IMR-90 (cell line): ENCODE measurements at regions not wholly inside any gene's neighbourhood (a gene's known extent, or its start where the extent isn't known, plus 50 kb on each side); places are given as distances from the start of the nearest gene placed in this dataset.
"Not testable (repeated sequence)": the region's sequence is repeated elsewhere in the genome, so short reads cannot be mapped to it uniquely, and the experiment has no call there.

Experiments
- ATAC-seq: fragments of 200-7000 bp; cut with Tn5 transposase; 2 replicates; pipeline ENCODE4 v1.9.1; 2020; ENCODE audit warnings: low read depth, mild to moderate bottlenecking, moderate library complexity
- BruUV-seq: library from RNA; stranded (reverse); fragments of 400-500 nt; replicated peaks from 2 replicates; lab custom pipeline; 2021; lab: Mats Ljungman, UMichigan
- CTCF ChIA-PET: fragments of 300-600 bp; formaldehyde crosslinking; extraction: SDS; loops from one replicate; lab custom pipeline; 2021; ENCODE audit warnings: antibody characterized with exemption; lab: Yijun Ruan, JAX
- POLR2A ChIA-PET: fragments of 300-600 bp; sonication (Branson Sonifier 250); formaldehyde crosslinking; loops from one replicate; lab custom pipeline; 2022; ENCODE audit warnings: antibody characterized with exemption; ENCODE audit not compliant: unreplicated experiment; lab: Charles Lee
- DNase-seq: peaks from one replicate; pipeline ENCODE4 v3.0.0; 2013
- H2AFZ ChIP-seq: replicated peaks from 2 replicates; pipeline ENCODE3; 2013; ENCODE audit warnings: low read length, mild to moderate bottlenecking; ENCODE audit not compliant: poor library complexity
- H2AK5ac ChIP-seq: 2 replicates; pipeline ENCODE4 v1.6.1; 2013; ENCODE audit warnings: low read depth, low read length, inconsistent platforms
- H2AK9ac ChIP-seq: replicated peaks from 2 replicates; pipeline ENCODE3; 2013; ENCODE audit warnings: mild to moderate bottlenecking, low read depth, low read length, moderate library complexity; ENCODE audit not compliant: poor library complexity
- H2BK120ac ChIP-seq: 2 replicates; pipeline ENCODE4 v1.6.1; 2013; ENCODE audit warnings: low read depth, low read length, inconsistent platforms
- H2BK15ac ChIP-seq: 3 replicates; pipeline ENCODE4 v1.6.1; 2013; ENCODE audit warnings: low read depth, low read length, inconsistent platforms
- H2BK20ac ChIP-seq: 2 replicates; pipeline ENCODE4 v1.6.1; 2013; ENCODE audit warnings: low read depth, mild to moderate bottlenecking, inconsistent platforms, low read length, moderate library complexity
- H2BK5ac ChIP-seq: 2 replicates; pipeline ENCODE4 v1.6.1; 2013; ENCODE audit warnings: mild to moderate bottlenecking, low read depth, low read length, inconsistent platforms; ENCODE audit not compliant: poor library complexity, severe bottlenecking
- H3K14ac ChIP-seq: replicated peaks from 2 replicates; pipeline ENCODE4 v1.6.1; 2013; ENCODE audit warnings: low read depth, low read length, inconsistent platforms
- H3K18ac ChIP-seq: 2 replicates; pipeline ENCODE4 v1.6.1; 2013; ENCODE audit warnings: low read depth, low read length, control low read depth
- H3K23ac ChIP-seq: 2 replicates; pipeline ENCODE4 v1.6.1; 2013; ENCODE audit warnings: low read depth, low read length, inconsistent platforms
- H3K27ac ChIP-seq: 2 replicates; pipeline ENCODE4 v1.5.1; 2013; ENCODE audit warnings: mild to moderate bottlenecking, control low read depth, low read length; ENCODE audit not compliant: insufficient read depth
- H3K27me3 ChIP-seq: 2 replicates; pipeline ENCODE4 v1.6.1; 2013; ENCODE audit warnings: low read length; ENCODE audit not compliant: control insufficient read depth, insufficient read depth
- H3K36me3 ChIP-seq: 2 replicates; pipeline ENCODE4 v1.6.1; 2013; ENCODE audit warnings: low read length, mixed read lengths; ENCODE audit not compliant: control insufficient read depth, insufficient read depth
- H3K4ac ChIP-seq: 2 replicates; pipeline ENCODE4 v1.6.1; 2013; ENCODE audit warnings: low read depth, low read length, inconsistent platforms
- H3K4me1 ChIP-seq: 2 replicates; pipeline ENCODE4 v1.6.1; 2013; ENCODE audit warnings: low read length, mixed read lengths; ENCODE audit not compliant: control insufficient read depth, insufficient read depth
- H3K4me2 ChIP-seq: 2 replicates; pipeline ENCODE4 v1.6.1; 2013; ENCODE audit warnings: low read depth, mild to moderate bottlenecking, control low read depth, low read length, moderate library complexity
- H3K4me3 ChIP-seq: 2 replicates; pipeline ENCODE4 v1.5.1; 2013; ENCODE audit warnings: low read depth, mild to moderate bottlenecking, control low read depth, low read length, moderate library complexity; ENCODE audit not compliant: insufficient read depth
- H3K56ac ChIP-seq: 2 replicates; pipeline ENCODE4 v1.6.1; 2013; ENCODE audit warnings: low read length, inconsistent platforms; ENCODE audit not compliant: insufficient read depth; ENCODE audit errors: extremely low read depth
- H3K79me1 ChIP-seq, 2 experiments: 2 replicates each; pipeline ENCODE4 v1.6.1; 2013; ENCODE audit warnings: low read length in 2 of 2, inconsistent platforms in 1 of 2, low read depth in 1 of 2
- H3K9ac ChIP-seq: 2 replicates; pipeline ENCODE4 v1.6.1; 2013; ENCODE audit warnings: low read depth, low read length, control low read depth
- H3K9me1 ChIP-seq: 2 replicates; pipeline ENCODE4 v1.6.1; 2013; ENCODE audit warnings: low read length, inconsistent platforms; ENCODE audit not compliant: insufficient read depth
- H3K9me3 ChIP-seq: 2 replicates; pipeline ENCODE4 v1.6.1; 2013; ENCODE audit warnings: low read length; ENCODE audit not compliant: control insufficient read depth, insufficient read depth
- H4K20me1 ChIP-seq: 2 replicates; pipeline ENCODE4 v1.6.1; 2013; ENCODE audit warnings: low read length, inconsistent platforms; ENCODE audit not compliant: insufficient read depth
- H4K5ac ChIP-seq: 2 replicates; pipeline ENCODE4 v1.6.1; 2013; ENCODE audit warnings: mild to moderate bottlenecking, low read depth, low read length, control low read depth
- H4K8ac ChIP-seq, 2 experiments: 2 replicates each; pipeline ENCODE4 v1.6.1; 2013; ENCODE audit warnings: low read depth in 2 of 2, low read length in 2 of 2, control low read depth in 1 of 2, inconsistent platforms in 1 of 2
- H4K91ac ChIP-seq: 2 replicates; pipeline ENCODE4 v1.6.1; 2013; ENCODE audit warnings: low read depth, low read length, inconsistent platforms; ENCODE audit not compliant: insufficient read depth
- WGBS, 2 experiments: methylation state at CpG; one replicate each; pipeline versions ENCODE4 v1.1.5 to v1.1.7; 2013; ENCODE audit warnings: missing lambda C conversion rate in 2 of 2; ENCODE audit not compliant: insufficient read length in 1 of 2; ENCODE audit errors: extremely low coverage in 2 of 2; 5-methylcytosine and 5-hydroxymethylcytosine counted together
- dilution Hi-C: fragments of 300-500 bp; cut with HindIII; formaldehyde crosslinking; loops from one replicate; pipeline ENCODE4 v1.14.3; 2018; ENCODE audit warnings: low sequenced_read_pairs; ENCODE audit not compliant: unreplicated experiment
- in situ Hi-C: fragments of 300-500 bp; cut with MboI; formaldehyde crosslinking; loops from 3 replicates; pipeline ENCODE4 v1.14.3; 2019; ENCODE audit warnings: low sequenced_read_pairs, inconsistent platforms, mixed read lengths
- intact Hi-C: fragments of 100-400 bp; cut with micrococcal nuclease; formaldehyde crosslinking; loops from 2 replicates; pipeline ENCODE4 v1.10.0; 2022

GRCh38 chr16:10292197-10292596, 93.7 kb upstream of the ATF7IP2 start:
- H2AK9ac ChIP-seq, H3K9me1 ChIP-seq, H3K14ac ChIP-seq, H3K27me3 ChIP-seq, H3K27ac ChIP-seq, H3K18ac ChIP-seq, H3K4me3 ChIP-seq, H2BK20ac ChIP-seq, H2AK5ac ChIP-seq, H3K36me3 ChIP-seq, H4K5ac ChIP-seq, H2BK5ac ChIP-seq, H3K79me1 ChIP-seq, H3K4ac ChIP-seq, H3K56ac ChIP-seq, H2BK120ac ChIP-seq, H2BK15ac ChIP-seq, H3K23ac ChIP-seq, H3K4me1 ChIP-seq, in situ Hi-C loops, H4K20me1 ChIP-seq, CTCF ChIA-PET, H4K91ac ChIP-seq, H3K4me2 ChIP-seq, H4K8ac ChIP-seq, ATAC-seq, DNase-seq, H3K9ac ChIP-seq, POLR2A ChIA-PET, intact Hi-C loops, dilution Hi-C loops, H2AFZ ChIP-seq, BruUV-seq, H3K9me3 ChIP-seq: not testable (repeated sequence)
- WGBS, 2 experiments, result no CpG with 5 or more reads among the region's 9 CpGs

- in situ Hi-C loops, H2BK5ac ChIP-seq, H4K91ac ChIP-seq, H3K79me1 ChIP-seq, H3K36me3 ChIP-seq, DNase-seq, H3K23ac ChIP-seq, H3K18ac ChIP-seq, intact Hi-C loops, H2BK120ac ChIP-seq, H3K14ac ChIP-seq, H2BK15ac ChIP-seq, H3K4me3 ChIP-seq, H3K27ac ChIP-seq, H3K9me3 ChIP-seq, H2BK20ac ChIP-seq, H3K27me3 ChIP-seq, H3K4me2 ChIP-seq, H3K4ac ChIP-seq, H3K4me1 ChIP-seq, H2AK5ac ChIP-seq, CTCF ChIA-PET, BruUV-seq, dilution Hi-C loops, H4K20me1 ChIP-seq, H3K9me1 ChIP-seq, H4K5ac ChIP-seq, POLR2A ChIA-PET, H3K56ac ChIP-seq, H3K9ac ChIP-seq, ATAC-seq, H4K8ac ChIP-seq, H2AK9ac ChIP-seq, H2AFZ ChIP-seq: not testable (repeated sequence)
- WGBS, 2 experiments, result 48% methylated on average over 3 of the region's 5 CpGs; no CpG with 5 or more reads in 1 of the 2 experiments
These were observed 92.9 kb upstream of the ATF7IP2 start for GRCh38 chr16:10292976-10293375.
